ACC112 (cell line): ENCODE measurements at regions not wholly inside any gene's neighbourhood (a gene's known extent, or its start where the extent isn't known, plus 50 kb on each side); places are given as distances from the start of the nearest gene placed in this dataset.
"Not testable (repeated sequence)": the region's sequence is repeated elsewhere in the genome, so short reads cannot be mapped to it uniquely, and the experiment has no call there.

Source experiments
- H2AFZ ChIP-seq: fragments of 200-600 bp; sonication (generic); one replicate; pipeline ENCODE4 v1.6.0; 2017; ENCODE audit warnings: antibody characterized with exemption, low read length; ENCODE audit not compliant: unreplicated experiment
- H3K27ac ChIP-seq: fragments of 200-600 bp; sonication (generic); 2 replicates; pipeline ENCODE4 v1.5.1; 2014; ENCODE audit warnings: low read depth, mild to moderate bottlenecking, antibody characterized with exemption, low read length, moderate library complexity
- H3K27me3 ChIP-seq: fragments of 200-600 bp; sonication (generic); 2 replicates; pipeline ENCODE4 v1.6.1; 2014; ENCODE audit warnings: mild to moderate bottlenecking, antibody characterized with exemption, low read length, moderate library complexity, mixed read lengths; ENCODE audit not compliant: insufficient read depth
- H3K36me3 ChIP-seq: fragments of 200-600 bp; sonication (generic); 2 replicates; pipeline ENCODE4 v1.6.1; 2016; ENCODE audit warnings: mild to moderate bottlenecking, antibody characterized with exemption, low read length, moderate library complexity, mixed read lengths; ENCODE audit not compliant: insufficient read depth
- H3K4me1 ChIP-seq: fragments of 200-600 bp; sonication (generic); one replicate; pipeline ENCODE4 v1.6.1; 2016; ENCODE audit warnings: low read length, mixed read lengths; ENCODE audit not compliant: insufficient read depth, unreplicated experiment, control insufficient read depth
- H3K4me3 ChIP-seq: fragments of 200-600 bp; sonication (generic); 2 replicates; pipeline ENCODE4 v1.5.1; 2014; ENCODE audit warnings: mild to moderate bottlenecking, low read depth, low read length
- H3K79me2 ChIP-seq: fragments of 200-600 bp; sonication (generic); one replicate; pipeline ENCODE4 v1.6.0; 2016; ENCODE audit warnings: low read length; ENCODE audit not compliant: control insufficient read depth, unreplicated experiment, insufficient read depth

GRCh38 chr2:132361498-132361897, 55.1 kb upstream of the GPR39 start:
- H3K4me3 ChIP-seq, H3K4me1 ChIP-seq, H3K27me3 ChIP-seq, H3K36me3 ChIP-seq, H3K79me2 ChIP-seq, H3K27ac ChIP-seq, H2AFZ ChIP-seq: not testable (repeated sequence)

- H3K27me3 ChIP-seq, H3K36me3 ChIP-seq, H3K79me2 ChIP-seq, H3K4me3 ChIP-seq, H2AFZ ChIP-seq, H3K4me1 ChIP-seq, H3K27ac ChIP-seq: not testable (repeated sequence)
Measured at GRCh38 chr2:132363352-132363751, 53.3 kb upstream of the GPR39 start.

- not testable (repeated sequence) for H3K27ac ChIP-seq, H3K4me1 ChIP-seq, H3K4me3 ChIP-seq, H3K36me3 ChIP-seq, H3K79me2 ChIP-seq, H3K27me3 ChIP-seq, H2AFZ ChIP-seq
Measured at GRCh38 chr2:132365963-132366362, 50.6 kb upstream of the GPR39 start.

- Histone ChIP-seq H3K27me3 (peaks cover 2% of the 10 kb centered on the region), H3K27ac (no peak overlapping the region), H3K79me2 (no peaks in the 10 kb centered on the region), H3K4me3 (no peak overlapping the region), H3K36me3 (no peaks in the 10 kb centered on the region), H3K4me1 (no peaks in the 10 kb centered on the region), H2AFZ (no peak overlapping the region)
Measured at GRCh38 chr2:132366421-132367180, 50.0 kb upstream of the GPR39 start.
